ENCODE measurements at regions not wholly inside any gene's neighbourhood (a gene's known extent, or its start where the extent isn't known, plus 50 kb on each side); places are given as distances from the start of the nearest gene placed in this dataset.

- TF ChIP-seq POLR2A (IDR thresholded peaks at IDR 0.05; ENCODE audit: low read length) (no peak), GATA1 (IDR thresholded peaks at IDR 0.05; ENCODE audit: low read depth, low read length) (no peak)
Measured at GRCh38 chr18:46399303-46399702, 257.7 kb downstream of the LOXHD1 start.

Measured in erythroblast (primary cell).